OCI-LY3 (cell line): ENCODE measurements at regions not wholly inside any gene's neighbourhood (a gene's known extent, or its start where the extent isn't known, plus 50 kb on each side); places are given as distances from the start of the nearest gene placed in this dataset.

Experiments
- CTCF ChIP-seq: fragments of 200-600, 300-600 bp; sonication (generic); IDR thresholded peaks from 2 replicates; pipeline ENCODE4 v1.5.1; 2014; ENCODE audit warnings: antibody characterized with exemption, low read length, low read depth
- EZH2phosphoT487 ChIP-seq: fragments of 200-600 bp; shearing (Covaris generic); IDR thresholded peaks from 2 replicates; pipeline ENCODE4 v1.6.1; 2018; ENCODE audit warnings: antibody characterized with exemption, mixed run types, low read depth

DNA sequence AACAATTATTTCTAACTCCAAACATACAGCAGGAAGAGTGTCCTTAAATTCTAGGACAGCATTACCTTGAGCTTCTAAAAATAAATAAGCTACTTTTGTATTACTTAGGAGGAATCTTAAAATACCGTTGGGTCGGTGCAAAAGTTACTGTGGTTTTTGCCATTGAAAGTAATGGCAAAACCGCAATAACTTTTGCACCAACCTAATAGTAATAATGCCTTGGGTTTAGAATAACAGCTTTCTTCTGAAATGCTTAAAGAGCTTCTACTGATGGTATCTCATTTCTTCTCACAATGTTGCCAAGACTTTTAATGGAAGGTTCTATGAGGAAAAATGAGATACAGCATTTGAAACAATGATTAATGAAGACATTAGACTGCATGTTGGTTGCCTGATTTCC lies 179.9 kb downstream of the SEC16B start:
- TF ChIP-seq CTCF, result no peak
- TF ChIP-seq EZH2phosphoT487, result no peak
